ENCODE measurements at regions not wholly inside any gene's neighbourhood (a gene's known extent, or its start where the extent isn't known, plus 50 kb on each side); places are given as distances from the start of the nearest gene placed in this dataset.

GRCh38 chr18:62449490-62450104 lies 73.2 kb upstream of the ZCCHC2 start:
- no peak for TF ChIP-seq CTCF (conservative IDR thresholded peaks at IDR 0.05; ENCODE audit: low read depth, low read length)
- TF ChIP-seq EZH2 (IDR thresholded peaks at IDR 0.05; ENCODE audit: low read length, unreplicated experiment): no peak
- TF ChIP-seq EZH2phosphoT487 (IDR thresholded peaks at IDR 0.05; ENCODE audit: borderline replicate concordance, low read length): no peak

All from PC-3 (cell line).